Central memory CD8-positive, alpha-beta T cell (primary cell): ENCODE measurements at regions not wholly inside any gene's neighbourhood (a gene's known extent, or its start where the extent isn't known, plus 50 kb on each side); places are given as distances from the start of the nearest gene placed in this dataset.

ENCODE experiments used
- ATAC-seq: fragments of 150-1000 bp; cut with Tn5 transposase; replicated peaks from 2 replicates; pipeline ENCODE4 v1.10.0; 2022; ENCODE audit warnings: mild to moderate bottlenecking, moderate FRiP score, moderate number of reproducible peaks; ENCODE audit not compliant: poor library complexity, severe bottlenecking; ENCODE audit errors: extremely low read depth
- DNase-seq, 2 donors: peaks; one replicate each; pipeline ENCODE4 v3.0.0; 2021; ENCODE audit warnings: low spot score in 2 of 2
- H3K27ac Mint-ChIP-seq: one replicate; pipeline ENCODE4 v1.8.0; 2022; ENCODE audit warnings: low read depth, mild to moderate bottlenecking, moderate library complexity, mixed read lengths
- H3K27me3 Mint-ChIP-seq: one replicate; pipeline ENCODE4 v1.8.0; 2022; ENCODE audit warnings: mixed read lengths
- H3K36me3 Mint-ChIP-seq: one replicate; pipeline ENCODE4 v1.8.0; 2022; ENCODE audit warnings: mild to moderate bottlenecking, moderate library complexity, mixed read lengths; ENCODE audit not compliant: insufficient read depth
- H3K4me1 Mint-ChIP-seq: one replicate; pipeline ENCODE4 v1.8.0; 2022; ENCODE audit warnings: mixed read lengths
- H3K4me3 Mint-ChIP-seq: one replicate; pipeline ENCODE4 v1.8.0; 2022; ENCODE audit warnings: mild to moderate bottlenecking, moderate library complexity, mixed read lengths
- H3K9me3 Mint-ChIP-seq: one replicate; pipeline ENCODE4 v1.8.0; 2022; ENCODE audit warnings: mixed read lengths

- Mint-ChIP-seq H3K27ac (no peak overlapping the region), H3K27me3 (peaks cover 50% of the 10 kb centered on the region), H3K9me3 (no peaks in the 10 kb centered on the region), H3K4me1 (peaks cover 4% of the 10 kb centered on the region), H3K36me3 (no peaks in the 10 kb centered on the region), H3K4me3 (no peak overlapping the region)
- DNase-seq = no peak
- no peak for ATAC-seq
These were observed 305.1 kb downstream of the TTC6 start for GRCh38 chr14:37900561-37900960.

DNA sequence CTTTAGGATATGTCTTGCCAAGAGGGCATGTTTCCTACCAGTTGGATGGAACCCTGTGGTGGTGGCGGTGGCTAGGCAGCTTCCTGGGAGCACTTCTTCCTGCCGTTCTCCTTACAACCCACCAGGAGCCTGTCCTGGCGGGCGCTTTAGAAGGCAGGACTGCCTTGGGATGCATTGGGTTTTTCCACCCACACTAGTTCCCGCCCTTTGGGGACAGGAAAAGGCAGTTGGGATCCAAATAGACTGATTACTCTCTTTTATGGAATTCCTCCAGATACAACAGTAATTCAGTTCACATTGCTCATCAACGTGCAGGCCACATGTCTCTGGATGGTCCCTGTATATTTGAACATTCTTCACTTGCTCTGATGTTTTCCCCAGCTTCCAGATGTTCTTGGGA, 305.7 kb upstream of the SSTR1 start:
- Mint-ChIP-seq H3K4me3 (no peak overlapping the region), H3K27ac (no peak overlapping the region), H3K36me3 (no peaks in the 10 kb centered on the region), H3K4me1 (peaks cover 4% of the 10 kb centered on the region), H3K9me3 (no peaks in the 10 kb centered on the region), H3K27me3 (peaks cover 55% of the 10 kb centered on the region)
- DNase-seq (no peak), ATAC-seq (no peak)

- Mint-ChIP-seq H3K9me3 (no peaks in the 10 kb centered on the region), H3K36me3 (no peaks in the 10 kb centered on the region), H3K27ac (no peak overlapping the region), H3K27me3 (peaks cover 47% of the 10 kb centered on the region), H3K4me1 (peaks cover 4% of the 10 kb centered on the region), H3K4me3 (no peak overlapping the region)
- ATAC-seq (no peak), DNase-seq (no peak)
These were observed 304.1 kb upstream of the SSTR1 start for GRCh38 chr14:37903343-37904191.

DNA sequence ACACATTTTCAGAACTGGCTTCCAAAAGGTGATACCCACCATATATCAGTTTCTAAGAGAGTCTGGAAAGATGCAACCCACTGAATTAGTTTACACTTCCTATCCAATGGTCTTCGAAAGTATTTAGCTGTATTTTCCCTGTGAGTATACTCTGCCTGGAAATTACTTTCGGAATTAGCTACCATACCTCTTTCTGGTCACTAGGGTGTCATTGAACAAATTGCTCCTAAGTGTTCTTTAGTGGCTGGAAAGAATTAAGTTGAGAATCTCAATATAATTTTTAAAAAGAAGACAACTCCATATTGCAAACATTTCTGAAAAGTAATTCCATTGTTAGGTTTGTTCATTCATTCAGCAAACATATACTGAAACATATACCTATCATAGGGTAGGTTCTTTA, 283.1 kb upstream of the SSTR1 start:
- no peaks in the 10 kb centered on the region for H3K36me3 Mint-ChIP-seq
- H3K4me3 Mint-ChIP-seq = no peak overlapping the region
- peaks cover 27% of the 10 kb centered on the region for H3K27me3 Mint-ChIP-seq
- no peaks in the 10 kb centered on the region for H3K4me1 Mint-ChIP-seq
- H3K9me3 Mint-ChIP-seq = no peaks in the 10 kb centered on the region
- no peak overlapping the region for H3K27ac Mint-ChIP-seq
- no peak for ATAC-seq
- no peak for DNase-seq

DNA sequence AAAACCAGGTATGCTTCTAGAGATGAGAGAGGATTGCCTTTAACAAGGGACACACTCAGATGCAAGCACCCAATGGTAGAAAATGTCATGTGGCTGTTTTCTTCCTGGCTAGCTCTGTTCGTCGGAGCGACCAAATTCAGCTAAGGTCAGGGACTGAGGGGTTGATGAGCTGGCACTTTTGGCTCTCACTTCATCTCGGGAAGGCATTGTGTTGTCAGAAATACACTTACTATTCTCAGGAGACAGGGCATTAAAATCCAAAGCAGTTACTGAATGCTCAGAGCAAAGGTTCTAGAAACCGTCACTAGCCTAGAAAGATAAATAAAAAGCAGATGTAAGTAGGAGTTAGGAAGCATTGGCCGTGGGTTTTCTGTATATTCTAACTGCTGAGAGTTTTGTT, 275.7 kb upstream of the SSTR1 start:
- H3K4me3 Mint-ChIP-seq = no peak overlapping the region
- H3K4me1 Mint-ChIP-seq = no peaks in the 10 kb centered on the region
- no peaks in the 10 kb centered on the region for H3K36me3 Mint-ChIP-seq
- DNase-seq = no peak
- no peak overlapping the region for H3K27ac Mint-ChIP-seq
- no peaks in the 10 kb centered on the region for H3K9me3 Mint-ChIP-seq
- H3K27me3 Mint-ChIP-seq = peaks cover 38% of the 10 kb centered on the region
- ATAC-seq = no peak

- no peak for ATAC-seq
- Mint-ChIP-seq H3K9me3 (no peaks in the 10 kb centered on the region), H3K27ac (no peak overlapping the region), H3K4me3 (no peak overlapping the region), H3K4me1 (no peaks in the 10 kb centered on the region), H3K27me3 (peaks cover 42% of the 10 kb centered on the region), H3K36me3 (no peaks in the 10 kb centered on the region)
- DNase-seq = no peak
These were observed 275.2 kb upstream of the SSTR1 start for GRCh38 chr14:37932481-37932880.

DNA sequence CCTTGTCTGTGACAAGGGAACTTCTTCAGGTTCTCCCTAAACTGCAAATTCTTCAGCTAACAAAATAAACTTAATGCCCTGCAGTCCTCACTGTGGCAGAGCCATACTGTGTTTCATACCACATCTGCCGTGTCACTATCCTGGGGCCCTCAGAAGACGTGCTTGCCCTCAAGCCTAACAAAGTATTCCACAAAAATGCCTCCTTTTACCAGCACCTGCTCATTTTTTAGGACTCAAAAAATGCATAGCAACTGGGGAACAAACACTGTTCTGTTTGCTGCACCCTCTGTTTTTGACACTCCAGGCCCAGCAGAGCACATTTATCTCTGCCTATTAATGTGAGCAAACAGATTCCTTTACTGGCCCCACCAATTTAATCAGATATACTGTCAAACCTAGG, 270.7 kb upstream of the SSTR1 start:
- Mint-ChIP-seq H3K4me1 (no peaks in the 10 kb centered on the region), H3K36me3 (peaks cover 1% of the 10 kb centered on the region), H3K9me3 (no peaks in the 10 kb centered on the region), H3K4me3 (no peak overlapping the region), H3K27me3 (peaks cover 28% of the 10 kb centered on the region), H3K27ac (no peak overlapping the region)
- DNase-seq = no peak
- no peak for ATAC-seq

DNA sequence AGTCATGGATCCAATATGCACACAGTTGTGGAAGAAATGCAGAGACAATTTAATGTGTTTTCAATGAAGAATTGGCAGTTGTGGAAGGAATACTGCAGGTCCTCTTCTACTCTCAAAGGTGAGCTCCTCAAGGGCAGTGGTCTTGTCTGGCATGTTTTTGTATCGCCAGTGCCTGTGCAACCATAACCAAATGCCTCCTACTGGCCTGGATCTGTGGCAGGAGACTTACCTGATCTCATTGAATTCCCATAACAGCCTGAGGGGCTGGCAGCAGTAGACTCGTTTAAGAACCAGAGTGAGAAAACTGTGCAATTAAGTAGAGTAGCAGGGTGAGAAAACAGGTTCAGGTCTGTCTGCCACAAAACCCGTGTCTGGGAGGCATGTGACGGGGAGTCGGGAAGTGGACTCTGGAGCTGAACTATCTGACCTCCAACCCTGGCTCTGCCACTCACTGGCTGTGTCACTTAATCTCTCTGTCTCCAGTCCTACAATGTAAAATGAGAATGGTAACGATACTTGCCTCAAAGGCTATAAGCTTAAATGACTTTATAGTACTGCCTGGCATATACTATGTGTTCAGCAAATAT, 268.2 kb upstream of the SSTR1 start:
- no peaks in the 10 kb centered on the region for H3K4me1 Mint-ChIP-seq
- DNase-seq = no peak
- H3K4me3 Mint-ChIP-seq = no peak overlapping the region
- ATAC-seq = no peak
- peaks cover 13% of the 10 kb centered on the region for H3K27me3 Mint-ChIP-seq
- peaks cover 2% of the 10 kb centered on the region for H3K9me3 Mint-ChIP-seq
- no peak overlapping the region for H3K27ac Mint-ChIP-seq
- peaks cover 1% of the 10 kb centered on the region for H3K36me3 Mint-ChIP-seq

GRCh38 chr14:37945959-37946358, 261.7 kb upstream of the SSTR1 start:
- Mint-ChIP-seq H3K4me3 (no peak overlapping the region), H3K4me1 (no peaks in the 10 kb centered on the region), H3K27me3 (peaks cover 9% of the 10 kb centered on the region), H3K27ac (no peak overlapping the region), H3K9me3 (peaks cover 15% of the 10 kb centered on the region), H3K36me3 (no peaks in the 10 kb centered on the region)
- no peak for ATAC-seq
- DNase-seq = no peak

- DNase-seq = no peak
- Mint-ChIP-seq H3K36me3 (no peaks in the 10 kb centered on the region), H3K4me1 (no peaks in the 10 kb centered on the region), H3K9me3 (peaks cover 15% of the 10 kb centered on the region), H3K27ac (no peak overlapping the region), H3K27me3 (peaks cover 9% of the 10 kb centered on the region), H3K4me3 (no peak overlapping the region)
- no peak for ATAC-seq
These were observed 260.9 kb upstream of the SSTR1 start for GRCh38 chr14:37946819-37947218.

DNA sequence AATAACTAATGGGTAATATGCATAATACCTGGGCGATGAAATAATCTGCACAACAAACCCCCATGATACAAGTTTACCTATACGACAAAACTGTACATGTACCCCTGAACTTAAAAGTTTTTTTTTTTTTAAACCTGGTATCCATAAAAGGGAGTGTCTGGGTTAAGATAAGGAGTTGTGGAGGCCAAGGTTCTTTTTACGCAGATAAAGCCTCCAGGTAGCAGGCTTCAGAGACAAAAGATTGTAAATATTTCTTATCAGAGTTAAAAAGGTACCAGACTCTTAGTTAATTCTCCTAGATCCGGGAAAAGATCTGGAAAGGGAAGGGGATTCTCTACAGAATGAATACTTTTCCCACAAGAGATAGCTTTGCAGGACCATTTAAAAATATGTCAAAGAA, 259.4 kb upstream of the SSTR1 start:
- H3K27me3 Mint-ChIP-seq = peaks cover 9% of the 10 kb centered on the region
- DNase-seq (no peak), ATAC-seq (no peak)
- H3K36me3 Mint-ChIP-seq = no peaks in the 10 kb centered on the region
- no peak overlapping the region for H3K4me3 Mint-ChIP-seq
- H3K9me3 Mint-ChIP-seq = peaks cover 15% of the 10 kb centered on the region
- H3K27ac Mint-ChIP-seq = no peak overlapping the region
- H3K4me1 Mint-ChIP-seq = no peaks in the 10 kb centered on the region

GRCh38 chr14:37968664-37969240, 239.0 kb upstream of the SSTR1 start:
- no peak for DNase-seq
- no peak for ATAC-seq
- Mint-ChIP-seq H3K9me3 (no peaks in the 10 kb centered on the region), H3K4me3 (no peak overlapping the region), H3K36me3 (peaks cover 1% of the 10 kb centered on the region), H3K4me1 (no peaks in the 10 kb centered on the region), H3K27me3 (peaks cover 16% of the 10 kb centered on the region), H3K27ac (no peak overlapping the region)

- Mint-ChIP-seq H3K4me3 (no peak overlapping the region), H3K9me3 (no peaks in the 10 kb centered on the region), H3K27me3 (peaks cover 24% of the 10 kb centered on the region), H3K27ac (no peak overlapping the region), H3K4me1 (no peaks in the 10 kb centered on the region), H3K36me3 (peaks cover 1% of the 10 kb centered on the region)
- ATAC-seq (no peak), DNase-seq (no peak)
These were observed 238.2 kb upstream of the SSTR1 start for GRCh38 chr14:37969511-37969979.
